Neural cell (in vitro differentiated cells): ENCODE measurements at regions not wholly inside any gene's neighbourhood (a gene's known extent, or its start where the extent isn't known, plus 50 kb on each side); places are given as distances from the start of the nearest gene placed in this dataset.
A peak's percentile ranks its signal among the peaks of the same experiment; 100 is the strongest.
"Not testable (repeated sequence)": the region's sequence is repeated elsewhere in the genome, so short reads cannot be mapped to it uniquely, and the experiment has no call there.

Experiments
- H2AFZ ChIP-seq: fragments of 200-600, 300-800 bp; sonication (generic), shearing (Covaris generic); 2 replicates; pipeline ENCODE4 v1.6.0; 2014; ENCODE audit warnings: low read depth, mild to moderate bottlenecking, antibody characterized with exemption, low read length, moderate library complexity
- H3F3A ChIP-seq: fragments of 200-600 bp; shearing (Covaris generic); 2 replicates; pipeline ENCODE4 v1.6.1; 2016; ENCODE audit warnings: mild to moderate bottlenecking, moderate library complexity, mixed read lengths, antibody characterized with exemption, low read length; ENCODE audit not compliant: insufficient read depth, poor library complexity, severe bottlenecking
- H3K27ac ChIP-seq: fragments of 200-600, 300-800 bp; sonication (generic), shearing (Covaris generic); 2 replicates; pipeline ENCODE4 v1.5.1; 2014; ENCODE audit warnings: mild to moderate bottlenecking, low read length, moderate library complexity
- H3K27me3 ChIP-seq: fragments of 300-800, 200-600 bp; sonication (generic), shearing (Covaris generic); 2 replicates; pipeline ENCODE4 v1.6.0; 2014; ENCODE audit warnings: mild to moderate bottlenecking, low read depth, low read length, moderate library complexity; ENCODE audit not compliant: insufficient read depth
- H3K36me3 ChIP-seq: fragments of 300-800, 200-600 bp; sonication (generic), shearing (Covaris generic); 2 replicates; pipeline ENCODE4 v1.5.1; 2014; ENCODE audit warnings: mild to moderate bottlenecking, antibody characterized with exemption, low read length, moderate library complexity; ENCODE audit not compliant: insufficient read depth
- H3K4me2 ChIP-seq: fragments of 300-800, 200-600 bp; sonication (generic), shearing (Covaris generic); 2 replicates; pipeline ENCODE4 v1.6.0; 2014; ENCODE audit warnings: mild to moderate bottlenecking, low read length
- H3K4me3 ChIP-seq: fragments of 300-800, 200-600 bp; sonication (generic), shearing (Covaris generic); 2 replicates; pipeline ENCODE4 v1.5.1; 2014; ENCODE audit warnings: mild to moderate bottlenecking, low read length, moderate library complexity
- H3K79me2 ChIP-seq: fragments of 200-600 bp; shearing (Covaris generic); replicated peaks from 2 replicates; pipeline ENCODE4 v1.6.0; 2014; ENCODE audit warnings: mild to moderate bottlenecking, low read length, moderate library complexity; ENCODE audit not compliant: insufficient read depth
- H3K9ac ChIP-seq: fragments of 300-800, 200-600 bp; sonication (generic), shearing (Covaris generic); 2 replicates; pipeline ENCODE4 v1.6.1; 2016; ENCODE audit warnings: mild to moderate bottlenecking, low read length, mixed read lengths
- H3K9me2 ChIP-seq: fragments of 200-600 bp; shearing (Covaris generic); 2 replicates; pipeline ENCODE4 v1.6.1; 2016; ENCODE audit warnings: mild to moderate bottlenecking, low read length, mixed read lengths; ENCODE audit not compliant: insufficient read depth
- H3K9me3 ChIP-seq: fragments of 200-600, 300-800 bp; sonication (generic), shearing (Covaris generic); 2 replicates; pipeline ENCODE4 v1.6.1; 2016; ENCODE audit warnings: mild to moderate bottlenecking, mixed run types, low read length, moderate library complexity, mixed read lengths
- H4K20me1 ChIP-seq: fragments of 200-600 bp; shearing (Covaris generic); 2 replicates; pipeline ENCODE4 v1.6.1; 2016; ENCODE audit warnings: mild to moderate bottlenecking, mixed run types; ENCODE audit not compliant: insufficient read depth
- EP300 ChIP-seq: fragments of 450-650 bp; conservative IDR thresholded peaks from 2 replicates; pipeline ENCODE4 v1.6.1; 2014; ENCODE audit warnings: antibody characterized with exemption, mild to moderate bottlenecking, moderate library complexity; ENCODE audit not compliant: poor library complexity, severe bottlenecking
- EZH2 ChIP-seq: fragments of 200-600, 300-800 bp; shearing (Covaris generic), sonication (generic); IDR thresholded peaks from 2 replicates; pipeline ENCODE4 v1.6.1; 2014; ENCODE audit warnings: antibody characterized with exemption, low read length, borderline replicate concordance, mild to moderate bottlenecking; ENCODE audit not compliant: insufficient read depth, poor library complexity, severe bottlenecking
- MXI1 ChIP-seq: fragments of 450-650 bp; conservative IDR thresholded peaks from 2 replicates; pipeline ENCODE4 v1.6.1; 2014; ENCODE audit warnings: antibody characterized with exemption, mild to moderate bottlenecking; ENCODE audit not compliant: poor library complexity, severe bottlenecking
- POLR2AphosphoS5 ChIP-seq: IDR thresholded peaks from 2 replicates; pipeline ENCODE4 v1.6.1; 2012
- RAD21 ChIP-seq: fragments of 450-650 bp; conservative IDR thresholded peaks from 2 replicates; pipeline ENCODE4 v1.6.1; 2014; ENCODE audit warnings: antibody characterized with exemption, mild to moderate bottlenecking, moderate library complexity
- SMC3 ChIP-seq: fragments of 450-650 bp; conservative IDR thresholded peaks from 2 replicates; pipeline ENCODE4 v1.6.1; 2014; ENCODE audit warnings: antibody characterized with exemption, mild to moderate bottlenecking, moderate library complexity; ENCODE audit not compliant: poor library complexity
- TAF1 ChIP-seq: IDR thresholded peaks from 2 replicates; pipeline ENCODE4 v1.6.1; 2012; ENCODE audit warnings: low read depth
- TF ChIP-seq, protein P1 (sequence below): fragments of 450-650 bp; IDR thresholded peaks from 2 replicates; pipeline ENCODE4 v1.5.1; 2014; ENCODE audit warnings: antibody characterized with exemption, mild to moderate bottlenecking, moderate library complexity; ENCODE audit not compliant: poor library complexity, severe bottlenecking
- TF ChIP-seq, protein P2 (sequence below): IDR thresholded peaks from 2 replicates; pipeline ENCODE4 v1.6.1; 2012; ENCODE audit warnings: borderline replicate concordance

DNA sequence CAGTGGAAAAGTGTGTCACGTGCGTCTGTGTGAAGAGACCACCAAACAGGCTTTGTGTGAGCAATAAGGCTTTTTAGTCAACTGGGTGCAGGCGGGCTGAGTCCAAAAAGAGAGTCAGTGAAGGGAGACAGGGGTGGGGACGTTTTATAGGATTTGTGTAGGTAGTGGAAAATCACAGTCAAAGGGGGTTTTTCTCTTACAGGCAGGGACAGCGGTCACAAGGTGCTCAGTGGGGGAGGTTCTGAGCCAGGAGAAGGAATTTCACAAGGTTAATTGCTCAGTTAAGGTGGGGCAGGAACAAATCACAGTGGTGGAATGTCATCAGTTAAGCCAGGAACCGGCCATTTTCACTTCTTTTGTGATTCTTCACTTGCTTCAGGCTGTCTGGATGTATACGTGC is 141.1 kb upstream of the KCNK1 start:
- not testable (repeated sequence) for H3K4me3 ChIP-seq, H3K27ac ChIP-seq, H3K36me3 ChIP-seq, H2AFZ ChIP-seq, H3F3A ChIP-seq, H3K79me2 ChIP-seq, H3K4me2 ChIP-seq, H3K27me3 ChIP-seq, H3K9me2 ChIP-seq, H3K9ac ChIP-seq, H4K20me1 ChIP-seq, H3K9me3 ChIP-seq

DNA sequence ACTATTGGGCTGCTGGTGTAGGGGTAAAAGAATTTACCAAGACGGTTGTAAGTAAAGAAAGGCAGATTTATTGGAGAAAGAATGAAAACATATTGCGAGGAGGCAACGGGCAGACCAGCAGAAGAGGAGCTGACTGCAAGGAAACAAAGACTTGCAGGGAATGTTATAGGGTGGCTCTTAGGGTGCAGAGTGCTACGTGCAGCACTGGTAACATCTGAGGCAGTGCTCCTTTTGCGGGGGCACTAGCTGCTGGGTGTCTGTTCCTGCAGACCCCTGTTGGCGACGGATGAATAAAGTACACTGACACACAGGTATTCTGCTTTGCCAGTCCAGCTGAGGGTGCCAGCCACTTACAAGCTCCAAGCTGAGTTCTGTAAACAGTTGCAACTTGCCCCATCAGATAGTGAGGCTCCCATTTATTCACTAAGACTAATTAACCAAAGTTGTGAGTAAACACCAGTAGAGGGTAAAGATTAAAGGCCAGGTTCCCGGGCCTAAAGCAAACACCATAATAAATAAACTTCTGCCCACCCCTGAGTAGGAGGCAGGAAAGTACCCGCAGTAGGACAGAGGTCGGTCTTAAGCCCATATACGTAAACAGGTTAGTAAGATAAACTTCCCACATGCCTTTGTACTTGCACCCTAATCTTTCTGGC is 140.2 kb upstream of the KCNK1 start:
- Histone ChIP-seq H3K36me3 (no peaks in the 10 kb centered on the region), H3K27ac (no peak overlapping the region), H3K4me3 (no peak overlapping the region), H3K27me3 (no peaks in the 10 kb centered on the region), H3K9me3 (no peaks in the 10 kb centered on the region), H3K9me2 (no peaks in the 10 kb centered on the region), H3K9ac (no peak overlapping the region), H2AFZ (no peak overlapping the region), H3K79me2 (no peaks in the 10 kb centered on the region), H3F3A (no peaks in the 10 kb centered on the region), H3K4me2 (no peak overlapping the region), H4K20me1 (no peaks in the 10 kb centered on the region)
- TF ChIP-seq EP300, result no peak
- TF ChIP-seq, protein P1, sequence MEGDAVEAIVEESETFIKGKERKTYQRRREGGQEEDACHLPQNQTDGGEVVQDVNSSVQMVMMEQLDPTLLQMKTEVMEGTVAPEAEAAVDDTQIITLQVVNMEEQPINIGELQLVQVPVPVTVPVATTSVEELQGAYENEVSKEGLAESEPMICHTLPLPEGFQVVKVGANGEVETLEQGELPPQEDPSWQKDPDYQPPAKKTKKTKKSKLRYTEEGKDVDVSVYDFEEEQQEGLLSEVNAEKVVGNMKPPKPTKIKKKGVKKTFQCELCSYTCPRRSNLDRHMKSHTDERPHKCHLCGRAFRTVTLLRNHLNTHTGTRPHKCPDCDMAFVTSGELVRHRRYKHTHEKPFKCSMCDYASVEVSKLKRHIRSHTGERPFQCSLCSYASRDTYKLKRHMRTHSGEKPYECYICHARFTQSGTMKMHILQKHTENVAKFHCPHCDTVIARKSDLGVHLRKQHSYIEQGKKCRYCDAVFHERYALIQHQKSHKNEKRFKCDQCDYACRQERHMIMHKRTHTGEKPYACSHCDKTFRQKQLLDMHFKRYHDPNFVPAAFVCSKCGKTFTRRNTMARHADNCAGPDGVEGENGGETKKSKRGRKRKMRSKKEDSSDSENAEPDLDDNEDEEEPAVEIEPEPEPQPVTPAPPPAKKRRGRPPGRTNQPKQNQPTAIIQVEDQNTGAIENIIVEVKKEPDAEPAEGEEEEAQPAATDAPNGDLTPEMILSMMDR, result no peak
- TF ChIP-seq, protein P2, sequence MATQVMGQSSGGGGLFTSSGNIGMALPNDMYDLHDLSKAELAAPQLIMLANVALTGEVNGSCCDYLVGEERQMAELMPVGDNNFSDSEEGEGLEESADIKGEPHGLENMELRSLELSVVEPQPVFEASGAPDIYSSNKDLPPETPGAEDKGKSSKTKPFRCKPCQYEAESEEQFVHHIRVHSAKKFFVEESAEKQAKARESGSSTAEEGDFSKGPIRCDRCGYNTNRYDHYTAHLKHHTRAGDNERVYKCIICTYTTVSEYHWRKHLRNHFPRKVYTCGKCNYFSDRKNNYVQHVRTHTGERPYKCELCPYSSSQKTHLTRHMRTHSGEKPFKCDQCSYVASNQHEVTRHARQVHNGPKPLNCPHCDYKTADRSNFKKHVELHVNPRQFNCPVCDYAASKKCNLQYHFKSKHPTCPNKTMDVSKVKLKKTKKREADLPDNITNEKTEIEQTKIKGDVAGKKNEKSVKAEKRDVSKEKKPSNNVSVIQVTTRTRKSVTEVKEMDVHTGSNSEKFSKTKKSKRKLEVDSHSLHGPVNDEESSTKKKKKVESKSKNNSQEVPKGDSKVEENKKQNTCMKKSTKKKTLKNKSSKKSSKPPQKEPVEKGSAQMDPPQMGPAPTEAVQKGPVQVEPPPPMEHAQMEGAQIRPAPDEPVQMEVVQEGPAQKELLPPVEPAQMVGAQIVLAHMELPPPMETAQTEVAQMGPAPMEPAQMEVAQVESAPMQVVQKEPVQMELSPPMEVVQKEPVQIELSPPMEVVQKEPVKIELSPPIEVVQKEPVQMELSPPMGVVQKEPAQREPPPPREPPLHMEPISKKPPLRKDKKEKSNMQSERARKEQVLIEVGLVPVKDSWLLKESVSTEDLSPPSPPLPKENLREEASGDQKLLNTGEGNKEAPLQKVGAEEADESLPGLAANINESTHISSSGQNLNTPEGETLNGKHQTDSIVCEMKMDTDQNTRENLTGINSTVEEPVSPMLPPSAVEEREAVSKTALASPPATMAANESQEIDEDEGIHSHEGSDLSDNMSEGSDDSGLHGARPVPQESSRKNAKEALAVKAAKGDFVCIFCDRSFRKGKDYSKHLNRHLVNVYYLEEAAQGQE, result no peak
- TF ChIP-seq EZH2, result no peak
- TF ChIP-seq MXI1, result no peak
- TF ChIP-seq TAF1, result no peak
- TF ChIP-seq RAD21, result no peak
- TF ChIP-seq POLR2AphosphoS5, result no peak
- no peak for TF ChIP-seq SMC3

DNA sequence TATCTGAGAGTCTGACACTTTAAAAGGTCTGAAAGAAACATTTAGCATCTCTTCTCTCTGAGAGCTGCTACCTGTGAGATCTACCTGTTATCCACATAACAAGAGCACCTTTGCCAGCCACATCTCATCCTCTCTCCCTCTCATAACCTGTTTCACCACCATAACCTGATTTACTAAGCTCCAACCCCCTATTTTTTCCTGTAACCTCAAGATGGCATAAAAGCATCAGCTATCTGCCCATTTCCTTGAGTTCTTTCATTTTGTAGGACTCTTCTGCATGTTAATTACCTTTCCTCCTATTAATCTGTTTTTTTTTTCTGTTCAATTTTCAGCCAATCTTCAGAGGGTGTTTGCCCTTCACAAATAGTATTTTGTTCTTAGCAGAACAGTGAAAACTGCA is 136.5 kb upstream of the KCNK1 start:
- no peaks in the 10 kb centered on the region for H3K9me3 ChIP-seq
- no peak overlapping the region for H3K9ac ChIP-seq
- no peaks in the 10 kb centered on the region for H3K9me2 ChIP-seq
- no peaks in the 10 kb centered on the region for H3K36me3 ChIP-seq
- H3K4me3 ChIP-seq, result no peak overlapping the region
- TF ChIP-seq SMC3, result no peak
- TF ChIP-seq RAD21, result peak; percentile 33
- no peaks in the 10 kb centered on the region for H4K20me1 ChIP-seq
- H3K79me2 ChIP-seq, result no peaks in the 10 kb centered on the region
- H3F3A ChIP-seq, result no peaks in the 10 kb centered on the region
- H2AFZ ChIP-seq, result no peak overlapping the region
- H3K4me2 ChIP-seq, result no peak overlapping the region
- H3K27ac ChIP-seq, result no peak overlapping the region
- no peaks in the 10 kb centered on the region for H3K27me3 ChIP-seq
